Tibial nerve (tissue), 4 donors: ENCODE measurements at regions not wholly inside any gene's neighbourhood (a gene's known extent, or its start where the extent isn't known, plus 50 kb on each side); places are given as distances from the start of the nearest gene placed in this dataset.

Experiments used
- DNase-seq, 2 donors: peaks; one replicate each; pipeline ENCODE4 v3.0.0-alpha.2; 2019; ENCODE audit warnings: low spot score in 2 of 2
- H3K27ac ChIP-seq, 4 donors: fragments of 200-600 bp; sonication (generic) in 3 of 4; one replicate each; pipeline ENCODE4 v1.5.1; 2017 to 2019; ENCODE audit warnings: mild to moderate bottlenecking in 1 of 4
- H3K27me3 ChIP-seq, 2 donors: fragments of 200-600 bp; sonication (generic) in 1 of 2; one replicate each; pipeline versions ENCODE4 v1.5.1 to v1.6.0; 2017 to 2019
- H3K36me3 ChIP-seq, 3 donors: fragments of 200-600 bp; sonication (generic); one replicate each; pipeline ENCODE4 v1.5.1; 2018 to 2019
- H3K4me1 ChIP-seq, 4 donors: fragments of 200-600 bp; sonication (generic) in 3 of 4; one replicate each; pipeline ENCODE4 v1.5.1; 2017 to 2019
- H3K4me3 ChIP-seq, 4 donors: fragments of 200-600 bp; sonication (generic) in 3 of 4; one replicate each; pipeline ENCODE4 v1.5.1; 2017 to 2019; ENCODE audit warnings: mild to moderate bottlenecking in 1 of 4, moderate library complexity in 1 of 4
- H3K9me3 ChIP-seq, 4 donors: fragments of 200-600 bp; sonication (generic) in 3 of 4; one replicate each; pipeline ENCODE4 v1.5.1; 2017 to 2019
- EP300 ChIP-seq, 2 donors: sonication (generic); formaldehyde crosslinking; IDR thresholded peaks; one replicate each; pipeline ENCODE4 v1.6.1; 2017; ENCODE audit warnings: antibody characterized with exemption in 2 of 2, mild to moderate bottlenecking in 1 of 2
- POLR2A ChIP-seq, 2 donors: fragments of 450-650 bp; IDR thresholded peaks; one replicate each; pipeline ENCODE4 v1.6.1; 2017; ENCODE audit warnings: antibody characterized with exemption in 2 of 2, mild to moderate bottlenecking in 2 of 2, moderate library complexity in 2 of 2
- WGBS, 2 donors: methylation state at CpG; one replicate each; pipeline ENCODE4 v1.1.5; 2018; 5-methylcytosine and 5-hydroxymethylcytosine counted together
- TF ChIP-seq, protein P1 (sequence below), 5 experiments: fragments of 200-600 bp in 3 of 5; fragments of 450-650 bp in 2 of 5; sonication (generic) in 3 of 5; IDR thresholded peaks; one replicate each; pipeline ENCODE4 v1.5.1; 2016 to 2019; ENCODE audit warnings: antibody characterized with exemption in 5 of 5, mild to moderate bottlenecking in 3 of 5, moderate library complexity in 2 of 5

DNA sequence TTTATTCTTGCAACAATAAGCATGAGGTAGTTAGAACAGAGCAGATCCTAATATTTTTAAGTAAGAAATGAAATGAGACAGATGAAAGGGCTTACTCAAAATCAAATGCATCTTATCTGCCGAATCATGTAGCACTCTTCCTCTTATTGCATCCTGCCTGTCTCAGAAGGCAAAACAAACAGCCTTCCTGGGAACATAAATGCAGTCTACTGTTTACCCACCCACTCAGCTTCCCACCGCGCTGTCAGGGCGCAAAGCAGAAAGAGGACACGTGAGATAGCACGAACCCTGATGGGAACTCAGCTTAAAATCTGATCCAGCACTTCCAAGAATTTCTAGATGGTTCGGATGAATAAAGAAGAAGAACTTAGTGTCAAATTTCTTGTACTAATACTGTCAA is 114.4 kb upstream of the CDK1 start:
- WGBS, 2 donors, result 23 to 33% methylated on average over 7 of the region's 7 CpGs
- TF ChIP-seq, protein P1, sequence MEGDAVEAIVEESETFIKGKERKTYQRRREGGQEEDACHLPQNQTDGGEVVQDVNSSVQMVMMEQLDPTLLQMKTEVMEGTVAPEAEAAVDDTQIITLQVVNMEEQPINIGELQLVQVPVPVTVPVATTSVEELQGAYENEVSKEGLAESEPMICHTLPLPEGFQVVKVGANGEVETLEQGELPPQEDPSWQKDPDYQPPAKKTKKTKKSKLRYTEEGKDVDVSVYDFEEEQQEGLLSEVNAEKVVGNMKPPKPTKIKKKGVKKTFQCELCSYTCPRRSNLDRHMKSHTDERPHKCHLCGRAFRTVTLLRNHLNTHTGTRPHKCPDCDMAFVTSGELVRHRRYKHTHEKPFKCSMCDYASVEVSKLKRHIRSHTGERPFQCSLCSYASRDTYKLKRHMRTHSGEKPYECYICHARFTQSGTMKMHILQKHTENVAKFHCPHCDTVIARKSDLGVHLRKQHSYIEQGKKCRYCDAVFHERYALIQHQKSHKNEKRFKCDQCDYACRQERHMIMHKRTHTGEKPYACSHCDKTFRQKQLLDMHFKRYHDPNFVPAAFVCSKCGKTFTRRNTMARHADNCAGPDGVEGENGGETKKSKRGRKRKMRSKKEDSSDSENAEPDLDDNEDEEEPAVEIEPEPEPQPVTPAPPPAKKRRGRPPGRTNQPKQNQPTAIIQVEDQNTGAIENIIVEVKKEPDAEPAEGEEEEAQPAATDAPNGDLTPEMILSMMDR (IDR thresholded peaks at IDR 0.05), result no peak
- no peak for TF ChIP-seq POLR2A (IDR thresholded peaks at IDR 0.05)
- no peak for TF ChIP-seq EP300 (IDR thresholded peaks at IDR 0.05)

DNA sequence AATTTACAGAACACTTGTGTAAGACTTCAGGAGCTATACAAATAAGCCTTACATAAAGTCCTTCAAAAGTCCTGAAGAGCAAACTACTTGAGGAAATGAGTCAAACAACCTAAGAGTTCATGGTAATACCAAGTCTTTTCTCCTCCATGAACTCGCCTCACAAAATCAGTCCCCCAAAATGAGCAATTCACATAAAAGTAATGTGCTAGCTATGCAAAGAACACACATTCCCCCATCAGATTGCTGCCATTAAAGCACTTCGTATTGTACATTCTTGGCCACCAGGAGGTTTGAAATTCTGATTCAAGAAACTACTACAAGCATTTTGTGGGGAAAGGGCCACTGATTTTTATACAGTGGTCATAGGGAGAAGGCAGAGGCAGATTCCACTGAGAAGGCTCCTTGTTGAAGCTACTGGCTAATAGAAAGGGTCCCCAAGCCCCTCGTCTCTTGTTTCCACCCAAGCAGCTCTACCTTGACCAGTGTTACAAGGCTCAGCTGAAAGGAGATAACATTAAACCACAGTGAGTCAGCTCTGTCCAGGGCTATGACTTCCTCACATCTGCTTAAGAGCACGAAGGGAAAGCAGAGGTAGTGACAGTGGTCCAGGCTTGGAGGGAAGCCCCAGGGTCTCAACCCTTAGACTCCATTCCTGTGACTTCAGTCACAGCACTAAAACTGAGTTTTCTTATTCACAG is 115.2 kb upstream of the CDK1 start:
- no peak for DNase-seq
- TF ChIP-seq POLR2A (IDR thresholded peaks at IDR 0.05) (no peak), EP300 (IDR thresholded peaks at IDR 0.05) (no peak)
- TF ChIP-seq, protein P1 (IDR thresholded peaks at IDR 0.05), result no peak
- peaks cover 0 to 8% (median 0%) of the 10 kb centered on the region in 4 donors for H3K9me3 ChIP-seq
- no peak overlapping the region for H3K27ac ChIP-seq
- no peaks in the 10 kb centered on the region for H3K27me3 ChIP-seq
- 83 to 87% methylated on average over 4 of the region's 4 CpGs for WGBS, 2 donors
- peaks cover 0 to 7% (median 0%) of the 10 kb centered on the region in 4 donors for H3K4me1 ChIP-seq
- H3K36me3 ChIP-seq, result no peaks in the 10 kb centered on the region
- no peak overlapping the region for H3K4me3 ChIP-seq

More for the DNA sequence above, 114.4 kb upstream of the CDK1 start:
- H3K36me3 ChIP-seq, result no peaks in the 10 kb centered on the region
- no peak for DNase-seq
- no peak overlapping the region for H3K4me3 ChIP-seq
- H3K27ac ChIP-seq, result no peak overlapping the region
- no peaks in the 10 kb centered on the region for H3K27me3 ChIP-seq
- H3K9me3 ChIP-seq, result peaks cover 0 to 3% (median 0%) of the 10 kb centered on the region in 4 donors
- peaks cover 0 to 7% (median 0%) of the 10 kb centered on the region in 4 donors for H3K4me1 ChIP-seq

DNA sequence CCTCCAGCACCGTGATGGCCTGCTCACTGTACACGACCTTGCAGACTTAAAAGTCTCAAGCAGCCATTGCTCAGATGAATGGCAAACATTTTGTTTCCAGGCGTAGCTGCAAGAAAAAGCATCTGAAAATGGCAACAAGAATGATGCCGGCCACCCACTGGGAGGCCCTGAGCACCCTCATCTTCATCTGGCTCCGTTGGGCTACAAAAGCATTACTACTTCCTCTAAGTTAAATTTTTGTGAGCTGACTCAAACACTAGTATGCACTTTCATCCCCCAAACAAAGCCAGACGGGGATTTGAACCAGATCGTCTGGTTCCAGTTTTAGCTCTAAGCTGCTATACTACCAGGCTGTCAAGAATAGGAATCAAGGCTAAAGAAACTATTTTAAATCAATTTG is 116.6 kb upstream of the CDK1 start:
- Histone ChIP-seq H3K4me3 (no peak overlapping the region), H3K36me3 (no peaks in the 10 kb centered on the region), H3K27ac (no peak overlapping the region), H3K9me3 (peaks cover 0 to 8% (median 1%) of the 10 kb centered on the region in 4 donors), H3K4me1 (peaks cover 0 to 7% (median 0%) of the 10 kb centered on the region in 4 donors), H3K27me3 (no peaks in the 10 kb centered on the region)
- 54 to 58% methylated on average over 7 of the region's 7 CpGs for WGBS, 2 donors
- no peak for DNase-seq
- TF ChIP-seq, protein P1 (IDR thresholded peaks at IDR 0.05), result no peak
- TF ChIP-seq POLR2A (IDR thresholded peaks at IDR 0.05) (no peak), EP300 (IDR thresholded peaks at IDR 0.05) (no peak)

DNA sequence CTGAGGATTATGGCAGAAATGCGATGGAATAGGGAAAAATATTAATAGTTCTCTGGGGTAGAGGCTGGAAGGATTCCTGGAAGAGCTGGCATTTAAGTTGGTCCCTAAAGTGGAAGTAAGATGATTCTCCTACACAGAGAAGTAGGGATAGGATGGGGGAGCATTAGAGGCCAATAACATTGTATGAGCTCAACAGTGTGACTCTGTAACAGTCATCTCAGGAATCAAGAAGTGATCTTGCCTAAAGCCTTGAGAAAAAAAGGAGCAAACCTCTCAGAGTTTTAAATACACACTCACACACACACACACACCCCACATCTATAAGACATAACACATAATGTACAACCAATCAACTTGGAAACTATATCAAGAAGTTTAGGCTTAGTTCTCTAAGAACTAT is 117.7 kb upstream of the CDK1 start:
- no peak overlapping the region for H3K27ac ChIP-seq
- peaks cover 0 to 7% (median 0%) of the 10 kb centered on the region in 4 donors for H3K4me1 ChIP-seq
- no peak overlapping the region for H3K4me3 ChIP-seq
- peaks cover 0 to 8% (median 1%) of the 10 kb centered on the region in 4 donors for H3K9me3 ChIP-seq
- H3K27me3 ChIP-seq, result no peaks in the 10 kb centered on the region
- TF ChIP-seq POLR2A (IDR thresholded peaks at IDR 0.05), result no peak
- TF ChIP-seq, protein P1 (IDR thresholded peaks at IDR 0.05), result no peak
- TF ChIP-seq EP300 (IDR thresholded peaks at IDR 0.05), result no peak
- H3K36me3 ChIP-seq, result no peaks in the 10 kb centered on the region
- DNase-seq, result no peak
- 38 to 98% methylated on average over 1 of the region's 1 CpG for WGBS, 2 donors

DNA sequence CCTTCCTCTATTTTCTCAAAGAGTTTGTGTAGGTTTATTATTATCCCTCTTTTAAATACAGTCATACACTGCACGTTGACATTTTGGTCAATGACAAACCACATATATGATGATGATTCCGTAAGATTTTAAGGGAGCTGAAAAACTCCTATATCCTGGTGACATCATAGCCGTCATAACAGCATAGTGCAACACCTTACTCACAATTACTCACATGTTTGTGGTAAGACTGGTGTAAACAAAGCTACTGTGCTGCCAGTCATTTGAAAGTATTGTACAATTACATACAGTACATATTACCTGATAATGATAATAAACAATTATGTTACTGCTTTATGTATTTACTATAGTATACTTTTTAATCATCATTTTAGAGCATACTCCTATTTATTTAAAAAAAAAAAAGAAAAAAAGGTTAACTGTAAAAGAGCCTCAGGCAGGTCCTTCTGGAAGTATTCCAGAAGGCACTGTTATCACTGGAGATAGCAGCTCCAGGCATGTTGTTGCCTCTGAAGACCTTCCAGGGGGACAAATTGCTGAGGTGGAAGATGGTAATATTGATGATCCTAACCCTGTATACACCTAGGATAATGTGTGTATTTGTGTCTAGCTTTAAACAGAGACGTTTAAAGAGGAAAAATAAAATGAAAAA is 123.3 kb upstream of the CDK1 start:
- Histone ChIP-seq H3K27me3 (no peaks in the 10 kb centered on the region), H3K4me3 (no peak overlapping the region), H3K4me1 (no peaks in the 10 kb centered on the region), H3K9me3 (peaks cover 0 to 4% (median 1%) of the 10 kb centered on the region in 4 donors), H3K36me3 (no peaks in the 10 kb centered on the region), H3K27ac (no peak overlapping the region)
- 62 to 63% methylated on average over 4 of the region's 4 CpGs for WGBS, 2 donors
- TF ChIP-seq POLR2A (IDR thresholded peaks at IDR 0.05) (no peak), EP300 (IDR thresholded peaks at IDR 0.05) (no peak)
- TF ChIP-seq, protein P1 (IDR thresholded peaks at IDR 0.05), result no peak
- DNase-seq, result no peak
